HG03521 (cell line): ENCODE measurements at regions not wholly inside any gene's neighbourhood (a gene's known extent, or its start where the extent isn't known, plus 50 kb on each side); places are given as distances from the start of the nearest gene placed in this dataset.
"Not testable (repeated sequence)": the region's sequence is repeated elsewhere in the genome, so short reads cannot be mapped to it uniquely, and the experiment has no call there.

Source experiments
- ATAC-seq: cut with Tn5 transposase; IDR thresholded peaks from one replicate; pipeline ENCODE4 v1.9.1; 2021; ENCODE audit warnings: mild to moderate bottlenecking, moderate library complexity; ENCODE audit not compliant: unreplicated experiment

GRCh38 chr15:98263787-98264186 lies 303.3 kb downstream of the ARRDC4 start:
- ATAC-seq: no peak

DNA sequence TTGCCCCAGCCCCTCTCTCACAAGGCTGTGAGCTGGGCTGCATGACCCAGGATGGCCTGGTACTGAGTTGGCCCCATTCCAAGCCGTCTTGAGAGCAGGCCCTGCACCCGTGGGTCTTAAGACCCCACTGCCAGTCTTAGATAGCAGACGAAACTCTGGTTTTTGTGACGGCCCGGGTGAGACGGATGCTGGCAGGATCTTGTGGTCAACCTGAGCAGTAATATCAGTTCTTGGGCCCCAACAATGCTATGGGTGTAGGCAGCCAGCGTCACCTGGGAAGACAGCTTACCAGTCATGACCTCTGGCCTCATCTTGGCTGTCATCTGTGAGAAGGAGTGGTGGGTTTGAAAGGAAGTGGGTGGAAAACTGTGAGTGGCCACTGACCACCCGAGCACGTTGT lies 305.8 kb downstream of the ARRDC4 start:
- ATAC-seq: no peak

DNA sequence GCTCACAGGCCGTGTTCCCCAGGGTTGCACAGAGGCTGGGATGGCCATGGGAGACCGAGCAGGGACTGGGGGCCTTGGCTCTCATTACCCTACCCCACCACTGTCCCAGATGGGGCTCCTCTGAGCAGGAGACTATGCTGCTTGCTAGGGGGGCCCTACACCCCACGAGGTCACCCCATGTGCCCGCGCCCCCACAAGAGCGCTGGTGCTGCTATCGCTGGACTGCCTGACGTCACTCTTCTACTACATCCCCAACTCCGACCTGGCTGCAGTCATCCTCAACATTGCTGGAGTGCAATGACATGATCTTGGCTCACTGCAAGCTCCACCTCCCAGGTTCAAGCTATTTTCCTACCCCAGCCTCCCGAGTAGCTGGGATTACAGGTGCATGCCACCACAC lies 307.7 kb downstream of the ARRDC4 start:
- ATAC-seq: no peak

- no peak for ATAC-seq
Observed at GRCh38 chr15:98272625-98273024, 312.1 kb downstream of the ARRDC4 start.

DNA sequence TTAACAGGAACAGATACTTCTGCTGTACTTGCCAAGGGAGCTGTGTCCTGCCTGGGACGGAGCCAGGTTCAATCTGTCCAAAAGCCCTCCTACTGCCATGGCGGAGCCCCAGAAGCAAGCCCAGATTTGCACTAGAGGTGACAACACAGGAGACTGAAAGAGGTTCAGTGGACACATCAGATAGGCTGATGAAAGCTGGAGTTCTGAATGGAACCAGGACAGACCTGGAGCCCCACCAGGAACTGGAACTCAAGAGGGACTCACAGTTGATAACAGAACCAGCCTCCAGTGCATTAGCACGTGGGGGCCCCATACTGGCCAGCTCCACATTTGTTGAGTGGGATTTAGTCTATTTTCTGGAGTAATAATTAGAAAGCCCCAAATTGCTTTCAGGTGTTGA lies 315.5 kb downstream of the ARRDC4 start:
- no peak for ATAC-seq

- ATAC-seq: no peak
Observed at GRCh38 chr15:98277602-98278001, 317.1 kb downstream of the ARRDC4 start.

DNA sequence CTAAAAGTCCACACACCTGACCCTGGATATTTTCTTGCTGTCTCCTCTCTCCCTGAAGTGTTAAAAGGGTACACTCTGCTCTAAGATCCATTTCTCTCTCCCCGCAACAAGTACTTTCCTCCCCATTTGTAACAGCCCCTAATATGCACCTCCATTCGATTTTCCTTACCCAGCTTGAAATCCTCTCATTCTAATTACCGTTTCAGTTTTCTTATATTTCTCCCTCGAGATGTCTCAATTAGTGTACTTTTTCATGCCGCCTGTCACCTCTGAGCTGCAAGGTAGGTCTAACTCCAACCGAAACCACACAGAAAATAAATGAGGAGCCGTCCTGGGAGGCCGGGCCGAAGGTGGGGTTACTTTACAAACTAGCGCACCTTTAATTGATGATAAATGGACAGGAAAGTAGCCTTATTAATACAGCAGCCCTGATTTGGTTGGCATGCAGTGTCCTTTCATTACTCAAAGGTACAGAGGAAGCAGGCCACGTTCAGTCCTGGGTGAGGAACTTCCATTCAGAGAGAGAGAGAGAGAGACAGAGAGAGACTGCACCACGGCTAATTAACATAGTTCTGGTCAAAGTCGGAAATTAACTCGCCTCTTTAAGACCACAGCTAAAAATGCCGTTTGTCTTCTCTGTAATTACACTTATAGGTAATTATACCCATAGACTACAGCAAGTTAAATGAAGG lies 319.9 kb downstream of the ARRDC4 start:
- no peak for ATAC-seq

GRCh38 chr15:98281130-98281529 lies 320.6 kb downstream of the ARRDC4 start:
- no peak for ATAC-seq

- ATAC-seq: no peak
Observed at GRCh38 chr15:98282656-98283332, 322.3 kb downstream of the ARRDC4 start.

DNA sequence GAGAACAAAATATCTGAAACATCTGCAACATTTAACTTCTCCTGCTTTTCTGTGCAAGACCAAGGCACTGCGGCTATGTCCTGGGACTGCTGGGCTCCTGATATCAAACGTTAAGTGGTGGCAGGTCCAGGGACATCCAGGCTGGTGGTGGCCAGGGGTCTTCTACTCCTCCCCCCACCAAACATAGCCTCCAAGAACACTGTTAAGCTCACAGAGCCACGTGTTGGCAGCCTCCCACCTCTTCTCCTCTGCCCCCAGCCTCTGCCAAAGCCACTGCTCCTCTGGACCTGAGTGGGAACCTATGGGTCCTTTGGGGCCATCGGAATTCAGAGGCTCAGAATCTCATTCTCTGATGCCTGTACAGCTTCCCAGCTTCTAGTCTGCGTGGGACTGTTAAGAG lies 325.7 kb downstream of the ARRDC4 start:
- no peak for ATAC-seq

DNA sequence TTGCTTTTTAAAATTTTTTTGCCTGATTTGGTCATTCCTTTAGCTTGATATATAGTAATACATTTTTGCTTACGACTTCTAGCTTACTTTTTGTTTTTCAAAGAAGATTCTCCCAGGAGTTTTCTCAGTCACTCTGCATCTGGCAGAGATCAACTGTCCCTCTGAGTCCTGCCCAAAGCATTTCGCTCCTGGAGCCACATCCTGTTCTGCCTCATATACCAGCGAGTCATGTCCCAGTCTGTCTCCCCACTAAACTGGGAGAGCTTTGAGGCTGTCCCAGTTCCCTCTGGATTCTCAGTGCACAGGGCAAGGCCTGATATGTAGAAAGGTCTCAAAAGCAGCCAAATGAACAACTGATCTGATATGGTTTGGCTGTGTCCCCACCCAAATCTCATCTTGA lies 326.3 kb downstream of the ARRDC4 start:
- ATAC-seq: no peak

DNA sequence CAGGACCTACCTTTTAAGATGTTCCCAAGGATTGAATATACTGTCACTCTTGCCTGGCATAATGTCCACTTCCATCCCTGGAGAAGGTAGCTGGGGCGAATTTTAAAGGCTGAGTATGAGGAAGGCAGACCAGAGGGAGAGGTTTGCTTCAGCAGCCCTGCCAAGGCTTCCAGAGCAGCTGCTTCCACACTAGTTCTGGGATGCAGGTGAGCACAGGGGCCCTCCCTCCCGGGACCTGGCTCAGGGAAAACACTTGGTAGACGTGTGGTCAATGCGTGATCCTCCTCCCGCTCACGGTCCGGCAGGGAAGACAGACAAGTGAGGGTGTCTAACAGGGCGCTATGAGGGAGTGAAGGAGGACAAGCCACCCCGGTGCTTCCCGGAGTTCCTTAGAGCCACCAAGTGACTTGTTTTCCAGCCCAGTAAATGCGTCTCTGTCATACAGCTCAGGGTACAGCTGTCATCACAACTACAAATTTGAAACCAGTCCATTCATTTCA lies 327.6 kb downstream of the ARRDC4 start:
- no peak for ATAC-seq

DNA sequence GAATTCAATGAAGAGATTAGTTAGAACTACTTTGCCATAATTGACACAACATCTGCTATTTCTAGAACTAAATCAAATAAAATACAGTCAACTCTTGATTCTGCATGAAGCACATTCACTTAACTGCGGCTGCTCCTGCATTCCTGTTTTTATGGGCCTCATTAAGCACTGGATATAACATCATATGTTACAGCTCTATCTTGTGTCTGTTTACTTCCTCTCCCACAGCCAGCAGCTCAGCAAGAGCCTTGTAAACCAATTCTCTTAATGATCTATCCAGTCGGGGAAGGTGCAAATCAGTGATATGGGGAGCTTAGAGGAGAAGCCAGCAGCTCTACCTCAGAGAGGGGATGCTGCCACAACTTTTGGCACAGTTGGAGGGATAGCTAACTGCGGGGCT lies 329.2 kb downstream of the ARRDC4 start:
- ATAC-seq: no peak

GRCh38 chr15:98292442-98293240 lies 332.1 kb downstream of the ARRDC4 start:
- ATAC-seq: no peak

DNA sequence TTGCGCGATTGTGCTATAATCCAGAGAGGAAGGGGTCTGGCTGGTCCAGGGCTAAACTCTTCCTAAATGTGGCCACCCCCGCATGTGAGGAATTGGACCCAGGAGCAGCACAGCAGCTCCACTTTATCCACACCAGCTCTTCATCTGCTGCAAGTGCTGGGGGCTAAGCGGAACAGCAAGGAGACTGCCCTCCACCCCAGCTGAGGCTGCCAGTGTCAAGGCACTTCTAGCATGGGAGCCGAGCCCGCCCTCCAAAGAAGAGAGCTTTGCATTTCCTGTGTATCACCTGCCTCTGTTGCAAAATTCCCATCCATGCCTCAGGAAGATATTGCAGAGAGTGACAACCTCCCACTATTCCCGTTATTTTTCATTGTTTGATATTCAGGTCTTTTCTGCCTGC lies 333.6 kb downstream of the ARRDC4 start:
- no peak for ATAC-seq

DNA sequence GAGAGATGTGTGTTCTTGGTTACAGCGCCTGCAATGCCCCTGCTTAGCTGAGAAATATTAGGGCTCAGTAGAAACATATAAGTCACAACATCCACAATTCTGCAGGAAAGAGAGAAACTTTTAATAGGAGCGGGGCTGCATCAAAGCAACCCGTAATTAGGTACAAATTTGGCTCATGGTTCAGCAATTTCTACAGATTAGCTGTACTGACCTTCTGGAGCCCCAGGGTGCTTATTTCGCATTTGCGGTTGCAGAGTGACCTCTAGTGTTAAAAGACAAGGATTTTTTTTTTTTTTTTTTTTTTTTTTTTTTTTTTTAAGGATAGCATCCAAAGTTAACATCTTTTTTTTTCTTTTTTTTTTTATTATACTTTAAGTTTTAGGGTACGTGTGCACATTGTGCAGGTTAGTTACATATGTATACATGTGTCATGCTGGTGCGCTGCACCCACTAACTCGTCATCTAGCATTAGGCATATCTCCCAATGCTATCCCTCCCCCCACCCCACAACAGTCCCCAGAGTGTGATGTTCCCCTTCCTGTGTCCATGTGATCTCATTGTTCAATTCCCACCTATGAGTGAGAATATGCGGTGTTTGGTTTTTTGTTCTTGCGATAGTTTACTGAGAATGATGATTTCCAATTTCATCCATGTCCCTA lies 334.7 kb downstream of the ARRDC4 start:
- ATAC-seq: not testable (repeated sequence)

DNA sequence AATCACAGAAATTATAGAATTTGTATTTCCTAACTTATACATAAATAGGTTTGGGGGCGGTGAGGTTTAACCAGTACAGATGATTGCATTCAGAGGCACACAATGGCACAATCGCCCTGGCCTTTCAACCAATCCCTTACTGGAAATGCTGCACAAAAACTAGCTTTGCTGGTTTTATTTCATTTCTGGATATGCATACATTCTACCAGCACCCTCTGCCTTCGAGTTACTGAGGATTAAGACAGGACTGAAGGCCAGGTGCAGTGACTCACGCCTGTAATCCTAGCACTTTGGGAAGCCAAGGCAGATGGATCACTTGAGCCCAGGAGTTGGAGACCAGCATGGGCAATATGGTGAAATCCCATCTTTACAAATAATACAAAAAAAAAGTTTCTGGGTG lies 336.1 kb downstream of the ARRDC4 start:
- ATAC-seq: no peak

GRCh38 chr15:98304371-98304770 lies 343.9 kb downstream of the ARRDC4 start:
- no peak for ATAC-seq

GRCh38 chr15:98308117-98308516 lies 340.2 kb upstream of the IGF1R start:
- no peak for ATAC-seq

DNA sequence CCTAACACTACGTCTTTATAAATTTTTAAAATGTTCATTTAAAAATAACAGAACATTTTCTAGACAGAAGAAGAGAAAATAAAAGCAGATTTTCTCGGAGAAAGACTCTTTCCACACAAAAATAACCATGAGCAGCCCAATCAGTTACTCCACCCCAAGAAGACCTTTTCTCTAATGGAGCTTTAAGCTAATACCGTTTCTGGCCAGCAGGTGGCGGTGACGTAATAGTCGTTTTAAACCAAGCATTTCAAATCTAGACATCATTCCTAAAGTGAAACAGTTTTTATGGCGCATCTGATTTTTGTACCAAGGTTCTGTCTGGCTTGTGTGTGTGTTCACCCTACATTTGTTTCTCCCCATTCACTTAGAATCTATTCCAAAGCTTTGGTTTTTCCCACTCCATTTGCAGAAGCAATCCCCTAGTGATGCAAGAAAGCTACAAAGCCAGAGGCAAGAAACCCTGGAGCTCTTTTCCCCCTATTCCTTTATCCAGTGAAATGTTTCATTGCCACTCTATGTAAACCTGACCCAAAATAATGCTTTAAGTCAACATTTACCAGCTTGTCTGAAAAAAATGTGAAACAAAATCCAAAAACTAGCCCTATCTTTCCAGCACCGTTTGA lies 336.7 kb upstream of the IGF1R start:
- ATAC-seq: no peak

DNA sequence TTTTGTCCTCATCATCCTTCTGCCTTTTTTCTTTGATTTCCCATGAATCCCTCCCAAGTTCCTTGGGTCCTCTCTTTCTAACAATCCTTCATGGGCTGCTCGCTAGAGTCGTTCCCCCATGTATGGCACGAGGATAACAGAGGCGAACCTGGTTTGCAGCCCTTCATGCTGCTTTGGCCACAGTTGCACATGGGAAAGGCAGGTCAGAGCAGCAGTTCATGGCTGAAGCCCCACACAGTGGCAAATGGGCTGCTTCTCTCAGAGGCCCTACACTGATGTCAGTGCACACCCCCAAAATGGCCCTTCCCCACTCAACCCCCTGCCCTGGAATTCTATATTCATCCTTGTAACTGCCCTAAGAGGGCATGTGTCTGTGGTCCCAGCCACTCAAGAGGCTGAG lies 335.4 kb upstream of the IGF1R start:
- ATAC-seq: no peak
